Spleen (tissue), 11 donors: ENCODE measurements at regions not wholly inside any gene's neighbourhood (a gene's known extent, or its start where the extent isn't known, plus 50 kb on each side); places are given as distances from the start of the nearest gene placed in this dataset.

Experiments
- DNase-seq: peaks from one replicate; pipeline ENCODE4 v3.0.0-alpha.2; 2020
- H3K27ac ChIP-seq, 8 donors: fragments of 200-600 bp; sonication (generic) in 7 of 8; 1 replicate in 4 of 8; 2 replicates in 4 of 8; pipeline versions ENCODE4 v1.5.0 to v1.8.0; 2016 to 2021; ENCODE audit warnings: inconsistent platforms in 4 of 8, mild to moderate bottlenecking in 4 of 8, moderate library complexity in 1 of 8
- H3K27me3 ChIP-seq, 7 donors: fragments of 200-600 bp; sonication (generic) in 6 of 7; replicated peaks in 1 of 7; 1 replicate in 4 of 7; 2 replicates in 3 of 7; pipeline versions ENCODE4 v1.5.0 to v1.8.0; 2016 to 2021; ENCODE audit warnings: inconsistent platforms in 3 of 7, mild to moderate bottlenecking in 1 of 7
- H3K36me3 ChIP-seq, 6 donors: fragments of 200-600 bp; sonication (generic) in 5 of 6; 1 replicate in 4 of 6; 2 replicates in 2 of 6; pipeline versions ENCODE4 v1.5.0 to v1.8.0; 2016 to 2021; ENCODE audit warnings: inconsistent platforms in 2 of 6
- H3K4me1 ChIP-seq, 6 donors: fragments of 200-600 bp; sonication (generic) in 5 of 6; 1 replicate in 3 of 6; 2 replicates in 3 of 6; pipeline versions ENCODE4 v1.5.0 to v1.8.0; 2016 to 2021; ENCODE audit warnings: inconsistent platforms in 3 of 6
- H3K4me3 ChIP-seq, 8 donors: fragments of 200-600 bp; sonication (generic) in 7 of 8; 1 replicate in 4 of 8; 2 replicates in 4 of 8; pipeline versions ENCODE4 v1.5.0 to v1.8.0; 2016 to 2021; ENCODE audit warnings: inconsistent platforms in 4 of 8, mild to moderate bottlenecking in 4 of 8, moderate library complexity in 2 of 8
- H3K9me3 ChIP-seq, 8 donors: fragments of 200-600 bp; sonication (generic) in 7 of 8; 1 replicate in 4 of 8; 2 replicates in 4 of 8; pipeline versions ENCODE4 v1.5.0 to v1.8.0; 2016 to 2021; ENCODE audit warnings: inconsistent platforms in 4 of 8
- POLR2A ChIP-seq, 3 donors: fragments of 450-650 bp; IDR thresholded peaks; one replicate each; pipeline ENCODE4 v1.5.1; 2017; ENCODE audit warnings: antibody characterized with exemption in 3 of 3, mild to moderate bottlenecking in 1 of 3
- POLR2AphosphoS5 ChIP-seq, 3 donors: sonication (generic); formaldehyde crosslinking; IDR thresholded peaks; one replicate each; pipeline ENCODE4 v1.5.1; 2017; ENCODE audit warnings: antibody characterized with exemption in 3 of 3
- WGBS, 5 donors: extraction: QIAGEN DNeasy Blood & Tissue Kit in 3 of 5; methylation state at CpG; one replicate each; pipeline versions ENCODE4 v1.1.5 to v1.1.7; 2013 to 2018; 5-methylcytosine and 5-hydroxymethylcytosine counted together
- intact Hi-C: fragments of 100-400 bp; cut with DNase I; formaldehyde crosslinking; loops from one replicate; pipeline ENCODE4 v1.15.0; 2023; ENCODE audit warnings: low total_unique reads
- TF ChIP-seq, protein P1 (sequence below), 11 experiments: fragments of 200-600 bp in 7 of 11; fragments of 450-650 bp in 4 of 11; sonication (generic) in 4 of 11; IDR thresholded peaks in 8 of 11; conservative IDR thresholded peaks in 3 of 11; 1 replicate in 7 of 11; 2 replicates in 4 of 11; pipeline versions ENCODE4 v1.4.0 to v1.8.0; 2016 to 2021; ENCODE audit warnings: antibody characterized with exemption in 11 of 11, inconsistent platforms in 4 of 11, mild to moderate bottlenecking in 1 of 11
- donor health status: healthy with polysubstance abuse.
- donor health status: DM: no; HTN: no; CAD: no; lungs with moderate emphysema.
- donor health status: DM: no; HTN: no; CAD: no.
- donor health status: Bipolar disorder and iron deficiency.
- donor health status: healthy.
- donor health status: DM: no; HTN: no; CAD: no.
- donor health status: DM: yes; HTN: yes; CAD: no.

DNA sequence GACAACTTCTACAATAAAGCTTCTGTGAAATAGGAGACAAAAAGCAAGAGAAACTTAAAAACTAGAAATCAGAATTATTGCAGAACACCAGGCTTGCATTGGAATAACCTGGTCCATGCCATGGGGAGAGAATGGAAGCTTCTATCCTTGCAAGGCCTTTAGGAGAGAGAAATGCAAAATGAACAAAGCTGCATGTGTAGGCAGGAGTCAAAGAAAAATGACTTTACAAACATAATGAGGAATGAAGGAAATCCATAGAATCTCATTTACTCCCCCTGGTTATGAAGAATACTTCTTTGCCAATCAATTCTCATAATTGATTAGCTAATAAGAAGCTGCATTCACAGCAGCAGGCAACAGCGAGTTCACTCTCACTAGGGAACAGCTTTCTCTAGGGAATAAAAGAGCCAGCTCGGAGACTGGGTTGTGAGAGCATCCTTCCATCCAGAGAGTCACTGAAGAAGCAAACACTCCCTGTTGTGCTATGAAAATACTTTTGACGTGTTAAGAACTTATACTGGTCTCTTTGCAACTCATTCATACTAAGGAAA, 235.9 kb upstream of the LRATD1 start:
- no peak for DNase-seq
- Histone ChIP-seq H3K4me1 (no peaks in the 10 kb centered on the region), H3K27me3 (no peaks in the 10 kb centered on the region), H3K9me3 (no peaks in the 10 kb centered on the region), H3K27ac (no peak overlapping the region), H3K4me3 (no peak overlapping the region), H3K36me3 (no peaks in the 10 kb centered on the region)
- TF ChIP-seq, protein P1, sequence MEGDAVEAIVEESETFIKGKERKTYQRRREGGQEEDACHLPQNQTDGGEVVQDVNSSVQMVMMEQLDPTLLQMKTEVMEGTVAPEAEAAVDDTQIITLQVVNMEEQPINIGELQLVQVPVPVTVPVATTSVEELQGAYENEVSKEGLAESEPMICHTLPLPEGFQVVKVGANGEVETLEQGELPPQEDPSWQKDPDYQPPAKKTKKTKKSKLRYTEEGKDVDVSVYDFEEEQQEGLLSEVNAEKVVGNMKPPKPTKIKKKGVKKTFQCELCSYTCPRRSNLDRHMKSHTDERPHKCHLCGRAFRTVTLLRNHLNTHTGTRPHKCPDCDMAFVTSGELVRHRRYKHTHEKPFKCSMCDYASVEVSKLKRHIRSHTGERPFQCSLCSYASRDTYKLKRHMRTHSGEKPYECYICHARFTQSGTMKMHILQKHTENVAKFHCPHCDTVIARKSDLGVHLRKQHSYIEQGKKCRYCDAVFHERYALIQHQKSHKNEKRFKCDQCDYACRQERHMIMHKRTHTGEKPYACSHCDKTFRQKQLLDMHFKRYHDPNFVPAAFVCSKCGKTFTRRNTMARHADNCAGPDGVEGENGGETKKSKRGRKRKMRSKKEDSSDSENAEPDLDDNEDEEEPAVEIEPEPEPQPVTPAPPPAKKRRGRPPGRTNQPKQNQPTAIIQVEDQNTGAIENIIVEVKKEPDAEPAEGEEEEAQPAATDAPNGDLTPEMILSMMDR (IDR thresholded peaks at IDR 0.05 in 8 of 11, conservative IDR thresholded peaks at IDR 0.05 in 3 of 11) = no peak
- TF ChIP-seq POLR2AphosphoS5 (IDR thresholded peaks at IDR 0.05) = no peak
- TF ChIP-seq POLR2A (IDR thresholded peaks at IDR 0.05) = no peak
- WGBS, 5 donors = 78 to 82% (median 79%) methylated on average over 3 of the region's 3 CpGs
- intact Hi-C loops = no loop called here

DNA sequence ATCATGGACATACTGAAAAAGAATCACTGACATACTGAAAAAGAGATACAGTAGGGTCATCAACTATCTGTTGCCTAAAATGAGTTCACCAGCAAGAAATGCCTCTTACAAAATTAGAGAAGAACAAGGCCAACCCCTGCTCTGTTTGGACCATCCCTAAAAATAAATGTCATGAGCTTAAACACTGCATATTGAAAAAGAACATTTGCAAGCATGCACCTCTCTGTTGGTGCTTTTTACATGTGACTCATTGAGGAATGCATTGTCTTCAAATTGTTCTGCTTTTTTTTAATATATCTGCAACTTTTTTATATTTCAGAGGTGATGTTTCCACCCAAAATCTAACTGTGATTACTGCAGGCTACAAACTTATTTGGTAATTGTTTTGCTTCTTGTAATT, 233.9 kb upstream of the LRATD1 start:
- no peak for TF ChIP-seq POLR2AphosphoS5 (IDR thresholded peaks at IDR 0.05)
- TF ChIP-seq POLR2A (IDR thresholded peaks at IDR 0.05) = no peak
- TF ChIP-seq, protein P1 (IDR thresholded peaks at IDR 0.05 in 8 of 11, conservative IDR thresholded peaks at IDR 0.05 in 3 of 11) = no peak
- no peaks in the 10 kb centered on the region for H3K9me3 ChIP-seq
- DNase-seq = no peak
- no peaks in the 10 kb centered on the region for H3K36me3 ChIP-seq
- intact Hi-C loops = no loop called here
- no peak overlapping the region for H3K27ac ChIP-seq
- H3K4me1 ChIP-seq = no peaks in the 10 kb centered on the region
- no peak overlapping the region for H3K4me3 ChIP-seq
- no peaks in the 10 kb centered on the region for H3K27me3 ChIP-seq

DNA sequence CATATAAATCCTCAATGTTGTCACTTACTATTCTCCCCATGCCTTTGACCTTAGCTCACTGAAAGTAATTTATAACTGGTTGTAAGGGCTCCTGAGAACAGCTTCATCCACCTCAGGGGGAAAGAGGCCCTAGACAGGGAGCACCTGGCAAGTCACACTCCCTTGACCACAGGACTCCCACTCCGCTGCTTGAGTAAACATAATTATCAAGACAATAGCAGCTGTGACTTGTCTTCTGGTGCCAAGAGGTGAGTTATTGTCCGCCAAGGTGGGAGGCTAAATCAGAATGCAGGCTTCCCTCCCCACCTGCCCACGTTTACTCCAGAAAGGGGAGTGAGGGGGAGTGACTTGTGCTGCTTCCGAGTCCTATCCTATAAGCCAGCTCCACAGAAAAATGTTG, 230.6 kb upstream of the LRATD1 start:
- TF ChIP-seq POLR2A (IDR thresholded peaks at IDR 0.05) (no peak), POLR2AphosphoS5 (IDR thresholded peaks at IDR 0.05) (no peak)
- TF ChIP-seq, protein P1 (IDR thresholded peaks at IDR 0.05 in 8 of 11, conservative IDR thresholded peaks at IDR 0.05 in 3 of 11) = no peak
- WGBS, 5 donors = 31 to 40% (median 35%) methylated on average over 4 of the region's 4 CpGs
- no peaks in the 10 kb centered on the region for H3K9me3 ChIP-seq
- intact Hi-C loops = no loop called here
- no peaks in the 10 kb centered on the region for H3K36me3 ChIP-seq
- DNase-seq = no peak
- H3K27ac ChIP-seq = no peak overlapping the region
- H3K4me3 ChIP-seq = no peak overlapping the region
- no peaks in the 10 kb centered on the region for H3K4me1 ChIP-seq
- H3K27me3 ChIP-seq = no peaks in the 10 kb centered on the region

DNA sequence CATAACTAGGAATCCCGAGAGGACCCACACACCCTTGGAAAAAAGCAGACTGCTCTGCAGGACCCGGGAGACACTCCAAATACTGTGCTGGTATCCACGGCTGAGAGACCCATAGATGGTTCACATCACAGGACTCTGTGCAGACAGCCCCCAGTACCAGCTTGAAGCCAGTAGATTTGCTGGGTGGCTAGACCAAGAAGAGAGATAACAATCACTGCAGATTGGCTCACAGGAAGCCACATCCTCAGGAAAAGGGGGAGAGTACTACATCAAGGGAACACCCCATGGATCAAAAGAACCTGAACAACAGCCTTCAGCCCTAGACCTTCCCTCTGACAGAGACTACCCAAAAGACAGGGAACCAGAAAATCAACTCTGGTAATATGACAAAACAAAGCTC, 223.8 kb upstream of the LRATD1 start:
- Histone ChIP-seq H3K9me3 (peaks cover 0 to 21% (median 10%) of the 10 kb centered on the region in 8 donors), H3K27me3 (no peaks in the 10 kb centered on the region), H3K4me3 (no peak overlapping the region), H3K36me3 (no peaks in the 10 kb centered on the region), H3K4me1 (no peaks in the 10 kb centered on the region), H3K27ac (no peak overlapping the region)
- no peak for DNase-seq
- no peak for TF ChIP-seq POLR2A (IDR thresholded peaks at IDR 0.05)
- TF ChIP-seq, protein P1 (IDR thresholded peaks at IDR 0.05 in 8 of 11, conservative IDR thresholded peaks at IDR 0.05 in 3 of 11) = no peak
- 74 to 80% (median 78%) methylated on average over 3 of the region's 3 CpGs for WGBS, 5 donors
- intact Hi-C loops = no loop called here
